ENCODE measurements at regions not wholly inside any gene's neighbourhood (a gene's known extent, or its start where the extent isn't known, plus 50 kb on each side); places are given as distances from the start of the nearest gene placed in this dataset.

GRCh38 chr15:24747376-24747775, 71.8 kb downstream of the NPAP1 start:
- Histone ChIP-seq H3K27ac (no peak overlapping the region), H3K4me3 (IDR thresholded peaks at IDR 0.05; ENCODE audit: insufficient read depth, low read depth, low read length) (no peak overlapping the region), H3K36me3 (ENCODE audit: insufficient read depth) (no peaks in the 10 kb centered on the region), H3K27me3 (ENCODE audit: insufficient read depth, low read depth) (no peaks in the 10 kb centered on the region), H3K4me1 (ENCODE audit: low read depth, poor library complexity, severe bottlenecking) (no peaks in the 10 kb centered on the region), H2AFZ (ENCODE audit: low read depth) (no peak overlapping the region), H3K9ac (no peak overlapping the region), H3K4me2 (no peak overlapping the region), H4K20me1 (ENCODE audit: insufficient read depth) (no peaks in the 10 kb centered on the region), H3K79me2 (ENCODE audit: insufficient read depth, low read depth) (no peaks in the 10 kb centered on the region)
- TF ChIP-seq, protein P1, sequence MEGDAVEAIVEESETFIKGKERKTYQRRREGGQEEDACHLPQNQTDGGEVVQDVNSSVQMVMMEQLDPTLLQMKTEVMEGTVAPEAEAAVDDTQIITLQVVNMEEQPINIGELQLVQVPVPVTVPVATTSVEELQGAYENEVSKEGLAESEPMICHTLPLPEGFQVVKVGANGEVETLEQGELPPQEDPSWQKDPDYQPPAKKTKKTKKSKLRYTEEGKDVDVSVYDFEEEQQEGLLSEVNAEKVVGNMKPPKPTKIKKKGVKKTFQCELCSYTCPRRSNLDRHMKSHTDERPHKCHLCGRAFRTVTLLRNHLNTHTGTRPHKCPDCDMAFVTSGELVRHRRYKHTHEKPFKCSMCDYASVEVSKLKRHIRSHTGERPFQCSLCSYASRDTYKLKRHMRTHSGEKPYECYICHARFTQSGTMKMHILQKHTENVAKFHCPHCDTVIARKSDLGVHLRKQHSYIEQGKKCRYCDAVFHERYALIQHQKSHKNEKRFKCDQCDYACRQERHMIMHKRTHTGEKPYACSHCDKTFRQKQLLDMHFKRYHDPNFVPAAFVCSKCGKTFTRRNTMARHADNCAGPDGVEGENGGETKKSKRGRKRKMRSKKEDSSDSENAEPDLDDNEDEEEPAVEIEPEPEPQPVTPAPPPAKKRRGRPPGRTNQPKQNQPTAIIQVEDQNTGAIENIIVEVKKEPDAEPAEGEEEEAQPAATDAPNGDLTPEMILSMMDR (conservative IDR thresholded peaks at IDR 0.05; ENCODE audit: low read depth, low read length), result no peak

DNA sequence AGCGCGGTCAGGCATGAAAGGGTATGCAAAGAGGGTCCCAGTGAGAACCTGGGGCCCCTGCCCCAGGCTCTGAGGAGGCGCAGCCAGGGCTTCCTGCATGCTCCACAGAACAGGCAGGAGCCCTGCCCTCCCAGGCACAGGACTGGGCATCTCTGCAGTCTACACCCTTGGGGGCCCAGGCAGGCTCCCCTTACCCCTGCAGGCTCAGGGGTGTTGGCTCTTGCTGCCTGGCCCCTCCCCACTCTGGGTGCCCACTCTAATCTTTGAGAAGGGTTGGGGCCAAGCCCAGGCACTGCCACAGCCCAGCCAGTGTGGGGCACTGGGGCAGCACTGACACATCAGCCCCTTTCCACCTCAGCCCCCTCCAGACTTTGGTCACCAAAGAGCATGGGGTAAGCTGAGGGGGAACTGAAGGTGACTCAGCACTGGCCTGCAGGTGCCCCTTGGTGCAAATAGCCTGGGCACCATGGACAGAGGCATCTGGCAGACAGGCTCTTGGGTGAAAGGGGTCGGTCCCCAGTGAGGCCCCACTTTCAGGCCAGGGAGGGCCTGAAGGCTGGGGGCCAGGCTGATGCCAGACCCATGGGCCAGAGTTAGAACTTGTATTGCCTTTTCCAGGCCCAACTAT, 73.4 kb downstream of the NPAP1 start:
- no peaks in the 10 kb centered on the region for H4K20me1 ChIP-seq (ENCODE audit: insufficient read depth)
- H3K4me2 ChIP-seq, result no peak overlapping the region
- no peak overlapping the region for H2AFZ ChIP-seq (ENCODE audit: low read depth)
- H3K4me1 ChIP-seq (ENCODE audit: low read depth, poor library complexity, severe bottlenecking), result no peaks in the 10 kb centered on the region
- no peaks in the 10 kb centered on the region for H3K79me2 ChIP-seq (ENCODE audit: insufficient read depth, low read depth)
- TF ChIP-seq, protein P1 (conservative IDR thresholded peaks at IDR 0.05; ENCODE audit: low read depth, low read length), result no peak
- no peak overlapping the region for H3K27ac ChIP-seq
- no peaks in the 10 kb centered on the region for H3K27me3 ChIP-seq (ENCODE audit: insufficient read depth, low read depth)
- H3K9ac ChIP-seq, result no peak overlapping the region
- H3K4me3 ChIP-seq (IDR thresholded peaks at IDR 0.05; ENCODE audit: insufficient read depth, low read depth, low read length), result no peak overlapping the region
- H3K36me3 ChIP-seq (ENCODE audit: insufficient read depth), result no peaks in the 10 kb centered on the region

- Histone ChIP-seq H3K27ac (no peak overlapping the region), H3K4me1 (ENCODE audit: low read depth, poor library complexity, severe bottlenecking) (no peaks in the 10 kb centered on the region), H3K4me2 (no peak overlapping the region), H3K79me2 (ENCODE audit: insufficient read depth, low read depth) (no peaks in the 10 kb centered on the region), H2AFZ (ENCODE audit: low read depth) (no peak overlapping the region), H4K20me1 (ENCODE audit: insufficient read depth) (no peaks in the 10 kb centered on the region), H3K4me3 (IDR thresholded peaks at IDR 0.05; ENCODE audit: insufficient read depth, low read depth, low read length) (no peak overlapping the region), H3K27me3 (ENCODE audit: insufficient read depth, low read depth) (no peaks in the 10 kb centered on the region), H3K9ac (no peak overlapping the region), H3K36me3 (ENCODE audit: insufficient read depth) (no peaks in the 10 kb centered on the region)
- TF ChIP-seq, protein P1 (conservative IDR thresholded peaks at IDR 0.05; ENCODE audit: low read depth, low read length), result no peak
Measured at GRCh38 chr15:24752354-24752753, 76.8 kb downstream of the NPAP1 start.

GRCh38 chr15:24756101-24756500, 80.5 kb downstream of the NPAP1 start:
- H3K4me3 ChIP-seq (IDR thresholded peaks at IDR 0.05; ENCODE audit: insufficient read depth, low read depth, low read length), result no peak overlapping the region
- no peak overlapping the region for H3K27ac ChIP-seq
- H3K36me3 ChIP-seq (ENCODE audit: insufficient read depth), result no peaks in the 10 kb centered on the region
- H3K4me1 ChIP-seq (ENCODE audit: low read depth, poor library complexity, severe bottlenecking), result peaks cover 13% of the 10 kb centered on the region
- TF ChIP-seq, protein P1 (conservative IDR thresholded peaks at IDR 0.05; ENCODE audit: low read depth, low read length), result no peak
- H3K4me2 ChIP-seq, result no peak overlapping the region
- no peak overlapping the region for H3K9ac ChIP-seq
- H2AFZ ChIP-seq (ENCODE audit: low read depth), result no peak overlapping the region
- no peaks in the 10 kb centered on the region for H3K27me3 ChIP-seq (ENCODE audit: insufficient read depth, low read depth)
- H4K20me1 ChIP-seq (ENCODE audit: insufficient read depth), result no peaks in the 10 kb centered on the region
- no peaks in the 10 kb centered on the region for H3K79me2 ChIP-seq (ENCODE audit: insufficient read depth, low read depth)

All from KMS-11 (cell line).